ENCODE measurements at regions not wholly inside any gene's neighbourhood (a gene's known extent, or its start where the extent isn't known, plus 50 kb on each side); places are given as distances from the start of the nearest gene placed in this dataset.
"Not testable (repeated sequence)": the region's sequence is repeated elsewhere in the genome, so short reads cannot be mapped to it uniquely, and the experiment has no call there.

DNA sequence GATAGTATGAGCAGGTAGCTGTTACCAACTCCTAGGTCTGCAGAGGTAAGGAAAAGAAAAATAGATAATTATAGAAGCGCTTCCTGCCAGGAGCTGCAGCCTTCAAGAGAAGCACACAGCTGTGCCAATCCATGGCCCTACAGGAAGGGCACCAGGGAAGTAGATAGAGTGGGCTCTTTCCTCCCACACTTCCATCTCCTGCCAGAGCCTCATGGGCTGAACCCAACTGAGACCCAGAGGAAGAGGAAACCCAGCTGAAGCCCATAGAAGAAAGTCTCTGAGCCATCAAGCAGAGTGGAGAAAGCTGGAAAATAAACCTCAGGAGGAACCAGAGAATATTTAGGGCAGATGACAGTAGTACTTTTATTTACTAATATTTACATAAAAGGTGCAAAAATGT, 146.7 kb upstream of the ATXN1 start:
- no peak for DNase-seq (ENCODE audit: low read depth in 2 of 2)

DNA sequence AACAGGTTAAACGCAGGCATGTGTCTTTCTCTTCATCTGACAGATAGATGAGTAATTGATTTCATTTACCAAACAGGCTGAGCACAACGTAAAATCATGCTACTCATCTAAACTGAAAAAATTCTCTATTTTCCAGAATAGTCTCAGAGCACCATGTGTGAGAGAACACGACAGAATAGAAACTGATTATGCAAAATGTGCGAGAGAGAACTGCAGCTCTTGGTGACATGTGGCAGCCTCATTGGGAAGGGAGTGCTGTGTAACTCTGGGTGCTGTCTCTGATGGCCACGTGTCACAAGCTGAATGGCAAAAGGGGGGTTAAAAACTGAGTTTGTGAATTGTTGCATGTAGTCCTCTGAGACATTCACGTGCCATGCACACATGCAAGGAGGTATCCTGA, 143.7 kb upstream of the ATXN1 start:
- DNase-seq (ENCODE audit: low read depth in 2 of 2): no peak

DNA sequence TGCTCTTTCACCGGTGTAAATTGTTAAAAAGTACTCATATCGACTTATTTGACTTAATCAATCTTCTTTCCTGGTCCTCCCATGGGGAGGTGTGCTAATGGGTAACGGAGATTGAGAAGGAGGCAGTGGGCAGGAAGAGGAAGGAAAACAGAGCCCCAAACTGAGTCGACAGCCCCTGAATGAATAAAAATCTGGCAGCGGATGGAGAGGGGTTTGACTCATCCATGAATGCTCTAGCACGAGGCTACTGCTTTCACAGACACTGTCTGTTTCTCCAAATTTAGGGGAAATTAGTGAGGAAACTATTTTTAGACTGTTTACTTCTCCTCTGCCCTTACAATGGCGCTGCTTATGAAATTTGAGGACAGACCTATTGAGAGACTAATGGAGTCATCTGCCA, 142.2 kb upstream of the ATXN1 start:
- no peak for DNase-seq (ENCODE audit: low read depth in 2 of 2)

DNA sequence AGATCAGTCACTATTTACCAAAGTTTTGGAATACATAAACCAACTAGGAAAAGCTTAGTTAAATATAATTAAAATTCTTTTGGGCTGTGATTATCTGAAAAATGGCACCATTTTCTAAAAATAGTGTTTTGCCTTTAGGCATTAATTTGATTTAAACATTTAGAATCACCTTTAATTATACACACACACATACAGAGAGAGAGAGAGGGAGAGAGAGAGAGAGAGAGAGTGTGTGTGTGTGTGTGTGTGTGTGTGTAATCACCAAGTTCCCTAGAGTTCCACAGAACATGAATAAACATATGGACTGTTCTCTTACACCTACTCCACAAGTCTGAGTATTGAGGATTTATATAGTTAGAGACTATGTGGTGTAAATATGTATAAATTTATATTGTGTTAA, 141.2 kb upstream of the ATXN1 start:
- DNase-seq (ENCODE audit: low read depth in 2 of 2): no peak

DNA sequence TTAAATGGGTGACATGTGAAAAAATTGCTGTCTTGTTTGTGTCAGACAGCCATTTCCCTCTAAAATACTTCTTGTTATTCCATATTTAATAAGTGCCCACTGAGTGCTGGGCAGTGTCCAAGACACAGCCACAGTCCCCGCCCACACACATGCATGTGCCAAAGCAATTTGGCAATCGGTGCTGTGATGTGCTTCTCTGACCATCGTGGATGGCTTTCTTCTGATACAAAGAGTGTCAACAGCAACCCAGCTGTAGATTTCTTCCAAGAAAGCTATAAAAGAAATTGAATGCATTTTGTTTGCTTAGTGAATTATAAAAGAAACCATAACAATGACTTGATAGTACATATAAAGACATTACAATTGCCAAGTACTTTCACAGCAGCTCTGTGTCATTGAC, 140.5 kb upstream of the ATXN1 start:
- DNase-seq (ENCODE audit: low read depth in 2 of 2): no peak

DNA sequence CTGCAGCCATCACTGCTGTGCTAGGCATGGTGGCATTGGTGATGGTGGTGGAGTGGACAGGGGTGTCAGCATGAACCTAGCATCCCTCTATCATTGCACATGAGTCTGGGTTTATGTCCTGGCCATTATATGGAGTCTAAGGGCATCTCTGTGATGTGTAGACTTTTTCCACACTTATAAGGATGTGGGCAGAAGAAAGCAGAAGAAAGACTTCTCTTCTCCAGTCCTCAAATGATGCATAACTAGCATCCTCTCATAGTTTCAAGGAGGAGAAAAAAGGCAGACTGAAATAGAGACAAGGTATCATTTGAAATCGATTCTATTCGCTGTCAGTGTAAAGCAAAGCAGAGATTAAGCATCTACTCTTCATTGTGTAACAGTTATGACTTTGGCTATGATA, 140.0 kb upstream of the ATXN1 start:
- DNase-seq (ENCODE audit: low read depth in 2 of 2): no peak

DNA sequence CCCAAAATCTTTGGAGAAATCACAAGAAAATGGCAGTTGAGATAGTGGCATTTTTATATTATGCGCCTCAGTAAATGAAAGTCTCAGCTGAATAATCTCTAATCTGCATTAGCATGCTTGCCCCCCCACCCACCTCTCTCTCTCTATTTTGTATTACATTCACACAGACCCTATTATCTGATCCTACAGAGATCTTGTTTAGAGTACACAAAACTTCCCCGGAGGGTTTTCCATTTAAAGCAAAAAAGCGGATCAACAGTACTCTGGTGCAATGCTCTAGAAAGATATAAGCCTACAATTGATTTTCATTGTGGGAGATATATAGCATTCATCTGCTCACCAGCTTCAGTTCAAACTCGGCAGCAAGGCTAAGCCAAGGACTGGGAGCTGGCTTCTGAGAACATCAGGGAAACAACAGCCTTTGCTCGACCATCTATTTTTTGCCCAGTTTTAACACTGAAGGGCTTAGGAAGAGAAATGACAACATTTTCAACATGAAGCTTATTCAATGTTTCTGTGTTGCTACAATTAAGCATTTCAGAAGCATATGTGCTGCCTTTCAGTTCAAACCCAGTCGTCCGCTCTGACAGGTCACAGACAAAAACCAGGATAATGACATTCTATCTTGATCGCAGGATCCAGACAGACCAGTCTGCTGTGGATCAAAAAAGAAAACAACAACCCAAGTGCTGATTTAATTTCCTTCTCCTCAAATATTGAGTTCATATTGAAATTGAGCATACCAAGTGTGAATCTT, 137.6 kb upstream of the ATXN1 start:
- DNase-seq (ENCODE audit: low read depth in 2 of 2): no peak

DNA sequence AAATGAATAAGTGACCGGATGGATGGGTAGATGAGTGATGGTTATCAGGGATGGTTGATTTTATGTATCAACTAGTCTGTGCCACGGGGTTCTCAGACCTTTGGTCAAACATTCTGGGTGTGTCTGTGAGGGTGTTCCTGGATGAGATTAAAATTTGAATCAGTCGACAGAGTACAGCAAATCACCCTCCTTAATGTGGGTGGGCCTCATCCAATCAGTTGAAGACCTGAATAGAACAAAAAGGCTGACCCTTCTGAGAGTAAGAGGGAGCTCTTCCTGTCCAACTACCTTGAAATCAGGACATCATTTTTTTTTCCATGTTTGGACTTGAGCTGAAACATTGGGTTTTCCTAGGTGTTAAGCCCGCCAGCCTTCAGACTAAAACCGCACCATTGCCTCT, 136.4 kb upstream of the ATXN1 start:
- DNase-seq (ENCODE audit: low read depth in 2 of 2): no peak

DNA sequence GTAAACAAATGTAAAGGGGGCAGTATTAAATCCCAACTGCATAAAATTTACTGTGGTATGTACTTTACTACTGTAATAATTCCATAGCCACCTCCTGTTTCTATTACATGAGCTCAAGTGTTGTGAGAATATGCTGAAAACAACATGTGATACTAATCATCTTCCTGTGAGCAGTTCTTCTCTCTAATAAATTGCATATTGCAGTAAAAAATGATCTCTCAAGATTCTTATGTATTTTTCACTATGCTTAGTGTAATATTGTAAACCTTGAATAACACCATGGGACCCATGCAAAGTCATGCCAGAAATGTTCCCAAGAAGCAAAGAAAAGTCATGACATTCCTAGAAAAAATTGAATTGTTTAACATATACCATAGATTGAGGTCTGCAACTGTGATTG, 133.0 kb upstream of the ATXN1 start:
- no peak for DNase-seq (ENCODE audit: low read depth in 2 of 2)

DNA sequence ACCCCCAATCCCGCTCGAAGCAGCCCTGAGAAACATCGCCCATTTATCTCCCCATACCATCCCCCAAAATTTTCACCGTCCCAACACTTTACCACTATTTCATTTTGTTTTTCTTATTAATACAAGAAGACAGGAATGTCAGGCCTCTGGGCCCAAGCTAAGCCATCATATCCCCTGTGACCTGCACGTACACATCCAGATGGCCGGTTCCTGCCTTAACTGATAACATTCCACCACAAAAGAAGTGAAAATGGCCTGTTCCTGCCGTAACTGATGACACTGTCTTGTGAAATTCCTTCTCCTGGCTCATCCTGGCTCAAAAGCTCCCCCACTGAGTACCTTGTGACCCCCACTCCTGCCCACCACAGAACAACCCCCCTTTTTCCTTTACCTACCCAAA, 129.8 kb upstream of the ATXN1 start:
- DNase-seq (ENCODE audit: low read depth in 2 of 2): not testable (repeated sequence)

DNA sequence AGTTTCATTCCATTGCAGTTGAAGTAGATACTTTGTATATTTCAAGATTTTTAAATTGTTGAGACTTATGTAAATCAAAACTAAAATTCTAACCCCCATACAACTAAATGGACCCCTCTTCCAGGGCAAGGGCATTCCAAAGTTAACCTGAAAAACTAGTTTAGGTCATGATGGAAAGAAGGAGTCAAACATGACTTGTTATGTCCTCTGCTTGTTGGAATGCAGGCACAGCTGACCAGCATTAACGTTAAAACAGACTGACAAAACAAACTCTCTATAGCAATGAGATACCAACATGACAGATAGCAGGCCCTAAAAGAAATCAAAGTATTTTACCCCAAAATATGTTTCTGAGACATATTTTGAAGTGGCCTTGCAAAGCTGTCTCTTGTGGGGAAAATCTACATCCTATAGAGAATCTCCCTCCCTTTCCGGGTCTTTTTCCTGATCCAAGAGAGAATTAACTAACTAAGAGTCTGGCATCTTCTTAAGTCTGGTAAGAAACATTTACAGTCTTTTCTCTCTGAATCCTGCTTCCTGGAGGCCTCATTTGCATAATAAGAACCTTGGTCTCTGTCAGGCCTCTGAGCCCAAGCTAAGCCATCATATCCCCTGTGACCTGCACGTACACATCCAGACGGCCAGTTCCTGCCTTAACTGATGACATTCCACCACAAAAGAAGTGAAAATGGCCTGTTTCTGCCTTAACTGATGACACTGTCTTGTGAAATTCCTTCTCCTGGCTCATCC, 124.3 kb upstream of the ATXN1 start:
- no peak for DNase-seq (ENCODE audit: low read depth in 2 of 2)

DNA sequence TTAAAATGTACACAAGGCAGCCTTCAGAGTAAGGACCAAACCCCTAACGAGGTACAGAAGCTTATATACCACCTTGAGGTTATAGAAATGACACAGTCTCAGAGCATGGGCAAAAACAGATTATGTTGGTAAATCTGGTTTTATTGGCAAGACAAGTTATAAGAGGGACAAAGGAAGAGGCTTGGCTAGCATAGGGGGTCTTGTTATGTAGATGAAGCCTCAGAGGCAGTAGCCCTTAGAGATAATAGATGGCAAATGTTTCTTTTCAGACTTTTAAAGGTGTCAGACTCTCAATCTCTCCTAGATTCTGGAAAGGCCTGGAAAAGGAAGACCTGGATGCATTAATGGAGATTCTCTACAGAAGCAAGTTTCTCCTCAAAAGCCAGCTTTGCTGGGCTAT, 123.3 kb upstream of the ATXN1 start:
- no peak for DNase-seq (ENCODE audit: low read depth in 2 of 2)

DNA sequence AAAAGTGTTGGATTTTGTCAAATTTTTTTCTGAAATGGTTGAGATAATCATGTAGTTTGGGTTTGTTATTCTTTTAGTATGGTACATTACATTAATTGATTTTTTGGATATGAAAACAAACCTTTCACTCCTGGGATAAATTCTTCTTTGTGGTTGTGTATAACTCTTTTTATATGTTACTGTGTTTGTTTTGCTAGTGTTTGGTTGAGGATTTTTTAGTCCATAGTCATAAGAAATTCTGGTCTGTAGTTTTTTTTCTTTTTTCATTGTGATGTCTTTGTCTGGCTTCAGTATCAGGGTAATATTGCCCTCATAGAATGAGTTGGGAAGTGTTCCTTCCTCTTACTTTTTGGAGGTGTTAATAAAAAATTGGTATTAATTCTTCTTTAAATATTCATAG, 122.2 kb upstream of the ATXN1 start:
- DNase-seq (ENCODE audit: low read depth in 2 of 2): no peak

DNA sequence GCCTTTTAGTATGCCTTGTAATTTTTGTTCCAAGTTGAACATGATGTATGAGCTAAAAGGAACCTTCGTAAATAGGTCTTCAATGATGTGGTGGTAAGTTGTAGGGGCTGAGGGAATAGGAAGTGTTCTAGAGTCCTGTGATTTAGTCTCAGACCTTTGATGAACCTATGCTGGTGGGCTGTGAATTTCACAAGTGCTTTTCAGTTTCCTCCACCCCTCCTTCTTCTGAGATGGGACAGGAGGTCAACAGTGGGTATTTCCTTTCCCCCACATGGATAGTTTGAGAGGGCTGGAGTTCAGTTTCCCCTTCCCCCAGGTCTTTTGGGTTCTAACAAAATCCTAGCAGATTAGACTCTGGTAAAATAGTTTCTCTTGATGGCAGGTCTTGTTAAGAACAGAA, 121.0 kb upstream of the ATXN1 start:
- DNase-seq (ENCODE audit: low read depth in 2 of 2): no peak

DNA sequence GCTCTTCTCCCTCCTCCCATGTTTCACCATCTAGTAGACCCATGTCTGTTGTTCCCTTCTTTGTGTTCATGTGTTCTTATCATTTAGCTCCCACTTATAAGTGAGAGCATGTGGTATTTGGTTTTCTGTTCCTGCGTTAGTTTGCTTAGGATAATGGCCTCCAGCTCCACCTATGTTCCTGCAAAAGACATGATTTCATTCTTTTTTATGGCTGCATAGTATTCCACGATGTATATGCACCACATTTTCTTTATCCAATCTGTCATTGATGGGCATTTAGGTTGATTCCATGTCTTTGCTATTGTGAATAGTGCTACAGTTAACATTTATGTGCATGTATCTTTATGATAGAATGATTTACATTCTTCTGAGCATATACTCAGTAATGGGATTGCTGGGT, 115.6 kb upstream of the ATXN1 start:
- not testable (repeated sequence) for DNase-seq (ENCODE audit: low read depth in 2 of 2)

DNA sequence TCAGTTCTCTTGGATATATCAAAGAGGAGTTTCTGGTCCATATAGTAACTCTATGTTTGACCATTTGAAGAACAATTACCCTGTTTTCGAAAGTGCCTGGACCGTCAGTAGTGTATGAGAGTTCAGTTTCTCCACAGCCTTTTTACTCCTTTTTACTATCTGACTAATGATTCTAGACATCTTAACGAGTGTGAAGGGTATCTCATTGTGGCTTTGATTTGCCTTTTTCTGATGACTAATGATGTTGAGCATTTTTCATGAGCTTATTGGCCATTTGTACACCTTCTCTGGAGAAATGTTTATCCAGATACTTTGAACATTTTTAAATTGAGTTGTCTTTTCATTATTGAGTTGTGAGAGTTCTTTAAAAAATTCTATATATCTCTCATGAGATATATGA, 114.9 kb upstream of the ATXN1 start:
- no peak for DNase-seq (ENCODE audit: low read depth in 2 of 2)

DNA sequence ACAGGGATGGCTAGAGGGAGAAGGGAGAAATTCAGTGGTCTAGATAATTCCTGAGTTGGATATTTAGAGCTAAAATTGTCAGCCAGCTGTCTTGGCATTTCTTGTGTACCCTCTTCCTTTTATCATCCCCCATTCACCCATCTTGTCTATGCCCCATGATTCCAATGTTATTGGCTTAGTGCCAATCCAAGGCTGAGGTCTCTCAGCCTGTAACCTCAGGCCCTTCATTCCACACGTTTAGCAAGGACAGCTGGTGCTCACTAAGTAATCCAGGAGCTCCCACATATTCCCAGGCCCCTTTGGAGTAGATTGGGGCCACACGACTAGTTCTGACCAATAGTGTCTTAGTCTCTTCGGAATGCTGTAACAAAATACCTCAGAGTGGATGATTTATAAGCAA, 112.4 kb upstream of the ATXN1 start:
- no peak for DNase-seq (ENCODE audit: low read depth in 2 of 2)

DNA sequence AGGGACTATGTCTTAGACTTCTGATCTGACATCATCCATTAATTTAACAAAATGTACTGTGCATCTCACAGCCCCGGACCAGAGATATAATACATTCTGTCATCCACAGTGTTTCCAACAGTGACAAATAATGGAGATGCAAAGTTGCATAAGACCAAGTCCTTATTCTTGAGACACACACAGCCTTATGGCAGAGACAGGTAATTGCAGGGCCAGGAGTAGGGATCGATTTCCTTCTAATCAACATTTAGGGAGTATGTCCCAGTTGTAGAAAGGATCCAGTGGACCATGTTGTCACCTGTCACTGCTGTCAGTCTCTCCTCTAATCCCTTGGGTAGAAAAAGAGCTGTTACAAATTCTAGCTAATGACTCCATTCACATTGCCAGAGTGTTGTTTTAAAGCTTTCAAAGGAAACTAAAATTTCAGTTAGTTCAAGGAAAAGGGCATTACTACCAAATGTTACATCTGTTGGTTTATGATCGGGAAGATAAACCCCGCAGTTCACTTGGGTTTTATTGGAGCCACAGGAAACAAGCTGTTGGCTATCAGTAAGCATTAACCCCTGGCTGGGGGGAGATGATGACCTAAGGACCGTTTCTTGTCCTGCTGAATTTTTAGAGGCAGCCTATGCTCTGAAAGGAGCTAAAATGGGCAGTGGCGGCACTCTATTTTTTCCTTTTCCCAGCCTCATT, 111.4 kb upstream of the ATXN1 start:
- no peak for DNase-seq (ENCODE audit: low read depth in 2 of 2)

DNA sequence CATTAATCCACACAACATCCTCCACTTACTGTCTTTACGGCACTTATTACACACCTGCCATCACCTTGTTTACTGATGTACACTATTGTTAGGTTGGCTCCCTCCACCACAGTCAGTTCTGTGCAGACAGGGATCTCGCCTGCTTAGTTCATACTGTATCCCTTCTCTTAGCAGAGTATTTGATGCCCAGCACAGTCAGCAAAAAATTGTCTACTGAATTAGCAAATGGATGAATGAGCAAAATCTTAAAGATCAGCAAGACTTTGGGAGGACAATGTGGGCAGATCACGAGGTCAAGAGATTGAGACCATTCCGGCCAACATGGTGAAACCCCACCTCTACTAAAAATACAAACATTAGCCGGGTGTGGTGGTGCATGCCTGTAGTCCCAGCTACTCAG, 109.8 kb upstream of the ATXN1 start:
- no peak for DNase-seq (ENCODE audit: low read depth in 2 of 2)

DNA sequence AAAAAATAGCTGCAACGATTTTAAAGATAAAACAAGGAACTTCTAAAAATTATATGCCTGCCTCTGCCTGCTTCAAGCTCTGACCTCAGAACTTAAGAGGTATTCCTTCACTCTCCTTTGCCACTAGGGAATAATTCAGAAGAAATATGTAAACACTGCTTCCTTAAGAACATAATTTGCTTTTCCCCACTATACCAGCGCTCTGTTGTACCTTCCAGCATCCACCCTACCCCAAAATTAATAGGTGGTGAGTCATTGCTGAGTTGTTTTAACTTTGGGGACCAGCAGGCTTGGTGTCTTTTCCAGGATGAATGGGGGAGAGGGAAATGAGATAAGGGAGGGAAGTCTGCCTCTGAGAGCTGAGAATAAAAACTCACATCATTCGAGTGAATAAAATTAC, 107.7 kb upstream of the ATXN1 start:
- no peak for DNase-seq (ENCODE audit: low read depth in 2 of 2)

DNA sequence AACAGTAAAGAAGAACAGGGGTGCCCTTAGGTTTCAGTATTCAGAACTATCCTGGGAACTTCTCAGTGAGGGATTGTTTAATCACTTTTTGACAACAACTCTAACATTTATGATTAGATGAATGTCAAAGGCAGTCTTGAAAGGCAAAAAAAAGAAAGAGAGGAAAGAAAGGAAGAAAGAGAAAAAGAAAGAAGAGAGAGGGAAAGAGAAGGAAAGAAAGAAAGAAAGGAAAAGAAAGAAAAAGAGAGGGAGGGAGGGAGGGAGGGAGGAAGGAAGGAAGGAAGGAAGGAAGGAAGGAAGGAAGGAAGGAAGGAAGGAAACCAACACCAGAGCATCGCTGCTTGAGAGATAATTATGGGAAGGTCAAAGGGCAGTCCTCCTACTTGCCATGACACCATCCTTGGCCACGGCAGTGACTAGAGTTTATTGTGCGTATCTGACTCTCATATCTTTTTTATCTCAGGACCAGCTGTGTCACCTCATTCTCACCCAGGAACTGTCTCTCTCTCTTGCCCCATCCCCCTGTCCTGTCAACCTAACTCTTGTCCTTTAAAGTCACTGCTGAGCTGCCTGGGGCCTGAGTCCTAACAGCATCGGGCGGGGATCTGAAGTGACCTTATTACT, 96.8 kb upstream of the ATXN1 start:
- DNase-seq (ENCODE audit: low read depth in 2 of 2): no peak

DNA sequence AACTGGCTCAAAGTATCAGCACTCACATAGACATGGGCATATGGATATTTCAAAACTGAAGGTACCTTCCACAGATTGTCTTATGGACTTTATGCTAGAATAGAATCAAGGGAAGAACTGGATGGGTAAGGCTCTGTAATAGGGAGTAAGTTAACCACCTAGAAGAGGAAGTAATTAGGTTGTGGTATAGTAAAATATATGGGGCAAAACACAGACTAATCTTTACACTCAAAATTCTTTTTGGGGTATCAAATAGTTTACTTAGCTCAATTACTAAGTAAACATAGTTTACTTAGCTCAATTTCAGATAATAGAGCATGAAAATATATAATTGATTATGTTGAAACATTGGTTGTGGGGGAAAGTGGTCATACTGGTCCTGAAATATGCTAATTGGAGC, 94.2 kb upstream of the ATXN1 start:
- no peak for DNase-seq (ENCODE audit: low read depth in 2 of 2)

DNA sequence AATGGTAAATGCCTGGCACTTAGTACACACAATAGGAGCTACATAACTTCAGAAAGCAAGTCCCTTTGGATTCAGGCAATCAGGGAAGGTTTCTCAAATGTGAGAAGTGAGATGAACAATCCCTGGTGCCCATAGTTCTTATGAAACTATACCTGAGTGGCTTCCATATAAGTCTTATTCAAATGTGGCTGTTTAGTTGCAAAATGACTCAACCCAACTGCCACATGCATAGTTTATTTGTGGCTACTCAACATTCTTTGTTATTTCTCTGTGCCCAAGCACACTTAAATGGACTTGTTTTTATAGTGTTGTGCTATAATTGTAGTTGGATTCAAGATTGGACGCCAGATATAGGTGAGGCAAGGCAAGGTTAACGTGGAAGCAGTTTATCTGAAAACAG, 93.7 kb upstream of the ATXN1 start:
- no peak for DNase-seq (ENCODE audit: low read depth in 2 of 2)

All from stimulated activated CD8-positive, alpha-beta memory T cell treated with anti-CD3 and anti-CD28 coated beads, Interleukin-7, amount 100 ng/mL, for 1 hour (primary cell).